Breast epithelium (tissue), 4 donors: ENCODE measurements at regions not wholly inside any gene's neighbourhood (a gene's known extent, or its start where the extent isn't known, plus 50 kb on each side); places are given as distances from the start of the nearest gene placed in this dataset.

ENCODE experiments used
- DNase-seq, 2 donors: peaks; one replicate each; pipeline ENCODE4 v3.0.0-alpha.2; 2019; ENCODE audit warnings: low spot score in 2 of 2
- H3K27ac ChIP-seq, 2 donors: fragments of 200-600 bp; sonication (generic) in 1 of 2; one replicate each; pipeline ENCODE4 v1.5.1; 2016 to 2019; ENCODE audit warnings: mild to moderate bottlenecking in 1 of 2
- H3K27me3 ChIP-seq, 2 donors: fragments of 200-600 bp; sonication (generic) in 1 of 2; one replicate each; pipeline versions ENCODE4 v1.5.1 to v1.6.0; 2017 to 2019; ENCODE audit warnings: control low read depth in 1 of 2, mild to moderate bottlenecking in 1 of 2
- H3K36me3 ChIP-seq: fragments of 200-600 bp; one replicate; pipeline ENCODE4 v1.5.1; 2019
- H3K4me1 ChIP-seq, 2 donors: fragments of 200-600 bp; sonication (generic); one replicate each; pipeline ENCODE4 v1.5.1; 2016 to 2019; ENCODE audit warnings: control low read depth in 1 of 2
- H3K4me3 ChIP-seq, 3 donors: fragments of 200-600 bp; sonication (generic); 1 replicate in 2 of 3; 2 replicates in 1 of 3; pipeline ENCODE4 v1.5.1; 2016 to 2019; ENCODE audit warnings: mild to moderate bottlenecking in 3 of 3, moderate library complexity in 2 of 3
- H3K9me3 ChIP-seq, 2 donors: fragments of 200-600 bp; sonication (generic) in 1 of 2; one replicate each; pipeline ENCODE4 v1.5.1; 2016 to 2019; ENCODE audit warnings: control low read depth in 1 of 2
- CTCF ChIP-seq, 3 donors: fragments of 450-650 bp; IDR thresholded peaks; one replicate each; pipeline ENCODE4 v1.5.1; 2016 to 2017; ENCODE audit warnings: antibody characterized with exemption in 3 of 3, mild to moderate bottlenecking in 3 of 3, moderate library complexity in 3 of 3
- POLR2A ChIP-seq: fragments of 450-650 bp; IDR thresholded peaks from one replicate; pipeline ENCODE4 v1.6.1; 2016; ENCODE audit warnings: antibody characterized with exemption, mild to moderate bottlenecking, moderate library complexity
- POLR2AphosphoS5 ChIP-seq, 3 donors: sonication (generic); formaldehyde crosslinking; IDR thresholded peaks; one replicate each; pipeline ENCODE4 v1.6.1; 2017; ENCODE audit warnings: antibody characterized with exemption in 3 of 3
- intact Hi-C: fragments of 100-400 bp; cut with DNase I; formaldehyde crosslinking; loops from one replicate; pipeline ENCODE4 v1.15.1; 2023; ENCODE audit warnings: low total_unique reads

- intact Hi-C loops: no loop called here
- Histone ChIP-seq H3K27me3 (no peaks in the 10 kb centered on the region), H3K27ac (no peak overlapping the region), H3K9me3 (no peaks in the 10 kb centered on the region), H3K36me3 (no peaks in the 10 kb centered on the region), H3K4me1 (no peaks in the 10 kb centered on the region), H3K4me3 (no peak overlapping the region)
- DNase-seq: no peak
- TF ChIP-seq CTCF (IDR thresholded peaks at IDR 0.05): no peak
- TF ChIP-seq POLR2AphosphoS5 (IDR thresholded peaks at IDR 0.05): no peak
- no peak for TF ChIP-seq POLR2A
Observed at GRCh38 chr15:47486040-47486439, 231.3 kb upstream of the SEMA6D start.

DNA sequence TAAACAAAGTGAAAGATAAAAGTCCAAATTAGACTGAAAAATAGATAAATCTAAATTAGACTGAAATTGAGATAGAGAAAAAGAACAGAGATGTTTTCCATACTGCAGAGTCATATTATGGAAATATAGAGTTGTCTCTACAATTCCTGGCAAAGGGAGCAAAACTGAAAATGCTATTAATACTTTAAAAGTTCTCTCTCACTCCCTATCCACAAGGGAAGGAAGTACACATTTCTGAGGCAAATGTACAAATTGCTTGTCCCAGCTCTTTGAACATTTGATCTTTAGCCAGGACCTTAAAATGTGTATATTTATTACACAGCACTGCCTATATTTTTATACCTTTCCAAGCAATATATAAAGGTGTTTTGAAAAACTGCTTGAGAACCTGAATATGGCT is 225.1 kb upstream of the SEMA6D start:
- no peaks in the 10 kb centered on the region for H3K27me3 ChIP-seq
- H3K4me1 ChIP-seq: no peaks in the 10 kb centered on the region
- DNase-seq: no peak
- H3K4me3 ChIP-seq: no peak overlapping the region
- TF ChIP-seq CTCF (IDR thresholded peaks at IDR 0.05) (no peak), POLR2A (no peak), POLR2AphosphoS5 (IDR thresholded peaks at IDR 0.05) (no peak)
- H3K27ac ChIP-seq: no peak overlapping the region
- H3K9me3 ChIP-seq: no peaks in the 10 kb centered on the region
- intact Hi-C loops: no loop called here
- H3K36me3 ChIP-seq: no peaks in the 10 kb centered on the region

- intact Hi-C loops: no loop called here
- no peaks in the 10 kb centered on the region for H3K9me3 ChIP-seq
- H3K4me1 ChIP-seq: no peaks in the 10 kb centered on the region
- no peak for DNase-seq
- TF ChIP-seq CTCF (IDR thresholded peaks at IDR 0.05): no peak
- TF ChIP-seq POLR2AphosphoS5 (IDR thresholded peaks at IDR 0.05): no peak
- TF ChIP-seq POLR2A: no peak
- H3K27me3 ChIP-seq: no peaks in the 10 kb centered on the region
- no peak overlapping the region for H3K4me3 ChIP-seq
- no peaks in the 10 kb centered on the region for H3K36me3 ChIP-seq
- H3K27ac ChIP-seq: no peak overlapping the region
Observed at GRCh38 chr15:47493357-47494247, 223.7 kb upstream of the SEMA6D start.

DNA sequence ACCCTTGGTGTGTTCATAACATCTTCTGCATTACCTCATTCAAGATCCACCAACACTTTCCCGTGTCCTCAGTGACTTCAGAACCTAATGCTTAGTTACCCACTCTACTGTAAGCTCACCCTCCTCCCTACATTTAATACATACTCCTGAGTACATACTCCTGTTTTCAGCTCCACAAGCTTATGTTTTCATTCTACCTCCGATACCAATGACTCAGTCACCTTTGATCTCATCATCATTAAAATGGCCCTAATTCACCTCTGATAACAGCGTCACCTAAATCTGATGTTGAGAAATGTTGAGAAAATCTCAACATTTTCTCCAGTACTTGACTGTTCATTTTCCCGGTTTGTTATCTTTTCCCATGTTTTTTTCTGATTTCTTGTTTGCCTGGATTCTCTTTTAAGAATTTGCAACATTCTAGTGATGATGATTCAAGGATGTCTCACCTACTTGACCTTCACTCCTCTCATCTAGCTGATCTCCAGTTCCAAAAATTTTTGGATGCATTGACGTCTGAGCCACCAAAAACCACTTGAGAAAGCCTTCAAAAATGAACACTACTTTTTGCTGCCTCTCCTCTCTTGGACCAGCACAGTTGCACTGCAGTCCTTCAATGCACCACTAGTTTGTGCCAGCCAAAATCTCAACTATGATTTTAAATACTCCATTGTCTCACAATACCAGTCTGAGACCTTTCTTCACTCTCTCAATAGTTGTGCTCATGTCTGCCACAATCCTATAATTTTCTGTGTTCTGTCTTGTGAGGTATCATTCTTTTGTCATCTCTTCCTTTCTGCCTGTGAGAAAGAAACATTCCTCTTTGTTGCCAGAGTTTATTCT is 220.7 kb upstream of the SEMA6D start:
- intact Hi-C loops: no loop called here
- TF ChIP-seq CTCF (IDR thresholded peaks at IDR 0.05): no peak
- TF ChIP-seq POLR2A: no peak
- Histone ChIP-seq H3K9me3 (no peaks in the 10 kb centered on the region), H3K27me3 (no peaks in the 10 kb centered on the region), H3K36me3 (no peaks in the 10 kb centered on the region), H3K4me3 (no peak overlapping the region), H3K27ac (no peak overlapping the region), H3K4me1 (no peaks in the 10 kb centered on the region)
- no peak for DNase-seq

DNA sequence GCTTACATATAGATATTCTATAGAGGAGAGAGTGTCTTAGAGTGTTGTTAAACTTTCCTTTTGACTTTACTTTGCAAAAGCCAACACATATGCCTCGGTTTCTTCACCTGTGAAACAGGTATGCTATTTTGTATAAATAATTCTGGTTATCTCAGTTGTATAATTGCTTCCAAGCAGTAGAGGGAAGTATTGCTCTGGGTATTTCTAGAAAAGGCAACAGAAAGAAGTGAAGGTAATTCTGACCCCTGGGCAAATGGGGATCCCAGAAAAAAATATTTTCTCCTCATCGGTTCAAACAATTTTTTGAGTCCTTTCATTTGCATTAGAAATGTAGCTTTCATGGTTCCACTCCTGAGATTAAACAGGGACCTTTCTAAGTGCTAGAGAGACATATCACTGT is 216.5 kb upstream of the SEMA6D start:
- Histone ChIP-seq H3K27me3 (no peaks in the 10 kb centered on the region), H3K36me3 (no peaks in the 10 kb centered on the region), H3K4me3 (no peak overlapping the region), H3K9me3 (no peaks in the 10 kb centered on the region), H3K27ac (no peak overlapping the region), H3K4me1 (no peaks in the 10 kb centered on the region)
- TF ChIP-seq CTCF (IDR thresholded peaks at IDR 0.05) (no peak), POLR2AphosphoS5 (IDR thresholded peaks at IDR 0.05) (no peak), POLR2A (no peak)
- intact Hi-C loops: no loop called here
- DNase-seq: no peak
